HG03280 (cell line): ENCODE measurements at regions not wholly inside any gene's neighbourhood (a gene's known extent, or its start where the extent isn't known, plus 50 kb on each side); places are given as distances from the start of the nearest gene placed in this dataset.

Experiments used
- ATAC-seq: cut with Tn5 transposase; IDR thresholded peaks from one replicate; pipeline ENCODE4 v1.9.1; 2021; ENCODE audit warnings: mild to moderate bottlenecking, moderate library complexity; ENCODE audit not compliant: unreplicated experiment

DNA sequence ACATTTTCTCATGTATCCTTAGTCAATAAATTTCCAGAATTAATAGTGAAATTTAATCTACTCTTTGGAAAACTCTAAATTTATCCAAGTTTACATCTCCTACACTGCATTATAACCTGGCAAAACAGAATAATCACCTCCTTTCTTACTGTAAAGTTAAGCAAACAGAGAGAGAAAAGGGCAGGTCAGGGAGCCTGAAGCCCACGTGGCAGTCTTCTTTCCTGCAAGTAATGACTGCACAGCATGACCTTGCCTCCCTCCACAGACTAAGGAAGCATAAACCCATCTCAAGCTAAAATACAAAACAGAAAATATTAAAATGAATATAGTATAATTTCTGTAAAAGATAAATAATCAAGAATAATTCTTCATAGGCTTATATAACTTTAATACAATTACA lies 1153.0 kb downstream of the C4orf33 start:
- no peak for ATAC-seq

DNA sequence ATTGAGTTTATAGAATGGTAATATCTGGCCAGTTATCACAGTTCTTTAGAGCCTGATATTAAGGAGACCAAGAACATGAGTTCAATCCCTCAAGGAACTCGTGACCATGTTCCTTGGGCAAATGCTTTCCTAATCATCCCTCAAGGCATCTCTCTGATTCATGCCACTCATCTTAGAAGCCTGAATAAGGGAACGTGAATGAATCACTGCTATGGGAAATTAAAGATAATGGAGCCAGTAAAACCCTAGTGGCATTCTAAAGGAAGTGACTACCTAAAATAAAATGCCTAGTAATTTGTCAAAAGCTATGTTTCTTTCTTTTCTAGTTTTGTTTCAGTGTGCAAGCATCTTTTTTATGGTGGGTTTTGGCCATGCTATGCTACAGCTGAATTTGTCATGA lies 1161.3 kb downstream of the C4orf33 start:
- no peak for ATAC-seq

DNA sequence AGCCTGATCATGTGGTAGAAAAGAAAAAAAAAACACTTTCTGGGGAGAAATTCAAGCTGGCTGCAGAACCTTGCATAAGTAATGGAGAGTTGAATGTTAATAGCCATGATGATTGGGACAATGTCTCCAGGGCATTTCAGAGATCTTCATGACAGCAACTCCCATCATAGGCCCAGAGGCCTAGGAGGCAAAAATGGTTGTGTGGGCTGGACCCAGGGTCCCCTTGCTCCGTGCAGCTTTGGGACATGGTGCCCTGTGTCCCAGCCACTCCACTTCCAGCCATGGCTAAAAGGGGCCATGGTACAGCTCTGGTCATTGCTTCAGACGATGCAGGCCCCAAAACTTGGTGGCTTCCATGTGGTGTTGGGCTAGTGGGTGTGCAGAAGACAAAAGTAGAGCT lies 1170.9 kb downstream of the C4orf33 start:
- ATAC-seq: no peak

DNA sequence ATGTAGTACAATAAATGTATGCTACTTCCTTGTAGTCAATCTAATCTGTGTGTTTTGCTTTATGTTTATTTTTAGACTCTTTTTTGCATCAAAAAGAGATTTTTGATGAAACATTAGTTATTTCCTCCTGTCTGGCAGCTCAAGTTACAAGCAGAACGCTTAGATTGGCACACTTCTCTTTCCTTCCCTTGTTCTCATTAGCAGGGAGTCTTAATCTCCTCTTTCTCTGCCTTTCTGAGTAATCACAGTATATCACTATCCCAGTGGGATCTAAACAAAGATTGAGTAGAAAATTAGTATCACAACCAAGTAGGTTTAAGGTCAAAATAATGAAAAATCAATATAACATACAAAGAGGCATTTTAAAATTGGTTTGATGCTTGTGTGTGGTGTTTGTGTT lies 1192.6 kb downstream of the C4orf33 start:
- ATAC-seq: no peak

DNA sequence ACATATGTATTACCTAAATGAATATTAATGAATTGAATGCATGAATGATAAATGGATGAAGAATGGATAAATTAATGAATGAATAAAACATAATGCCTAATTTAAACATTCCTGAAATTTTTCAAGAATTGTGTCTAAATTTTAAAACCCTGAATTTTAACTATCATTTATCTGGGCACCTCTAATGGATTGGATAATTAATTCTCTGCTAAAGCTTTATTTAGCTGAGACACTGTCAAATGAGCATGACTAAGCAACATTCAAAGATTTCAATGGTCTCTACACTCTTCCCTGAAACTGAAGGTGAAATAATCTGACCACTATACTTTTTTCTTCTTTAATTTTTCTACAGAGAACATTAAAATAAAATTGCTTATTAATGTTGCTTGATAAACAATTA lies 1197.7 kb downstream of the C4orf33 start:
- no peak for ATAC-seq

DNA sequence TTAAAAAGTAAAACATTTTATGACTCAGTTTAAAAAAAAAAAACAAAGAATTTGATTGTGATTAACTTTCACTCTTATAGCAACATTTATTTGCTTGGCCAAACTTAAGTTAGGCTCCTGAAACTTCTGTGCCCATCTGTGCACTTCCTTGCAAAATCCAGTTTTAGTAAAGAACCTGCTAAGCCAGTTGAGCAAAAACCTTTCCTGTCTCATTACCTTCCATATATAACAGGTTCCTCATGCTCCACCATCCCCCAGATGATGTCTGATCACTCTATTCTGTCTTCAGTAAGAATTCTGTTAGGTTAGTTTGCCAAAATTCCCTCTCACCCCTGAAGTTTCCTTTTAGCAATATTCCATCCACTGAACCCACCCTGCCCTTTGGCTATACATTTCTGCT lies 1200.5 kb downstream of the C4orf33 start:
- no peak for ATAC-seq

DNA sequence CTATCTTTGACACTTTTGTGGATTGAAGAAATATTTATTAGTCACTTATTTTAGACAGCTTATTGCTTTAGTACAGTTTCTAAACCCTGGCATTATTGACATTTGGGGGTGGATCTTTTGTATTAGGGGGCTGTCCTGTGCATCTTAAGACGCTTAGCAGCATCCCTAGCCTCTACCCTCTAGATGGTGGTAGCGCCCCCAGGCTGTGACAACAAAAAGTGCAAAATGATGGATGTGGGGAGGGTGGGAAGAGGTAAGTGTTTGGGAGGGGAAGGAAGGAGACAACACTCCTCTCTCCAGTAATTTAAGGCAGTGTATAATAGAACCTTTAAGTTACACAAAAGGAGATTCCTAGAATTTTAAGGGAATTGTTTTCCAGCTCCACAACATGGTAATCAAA lies 1210.6 kb downstream of the C4orf33 start:
- ATAC-seq: no peak

DNA sequence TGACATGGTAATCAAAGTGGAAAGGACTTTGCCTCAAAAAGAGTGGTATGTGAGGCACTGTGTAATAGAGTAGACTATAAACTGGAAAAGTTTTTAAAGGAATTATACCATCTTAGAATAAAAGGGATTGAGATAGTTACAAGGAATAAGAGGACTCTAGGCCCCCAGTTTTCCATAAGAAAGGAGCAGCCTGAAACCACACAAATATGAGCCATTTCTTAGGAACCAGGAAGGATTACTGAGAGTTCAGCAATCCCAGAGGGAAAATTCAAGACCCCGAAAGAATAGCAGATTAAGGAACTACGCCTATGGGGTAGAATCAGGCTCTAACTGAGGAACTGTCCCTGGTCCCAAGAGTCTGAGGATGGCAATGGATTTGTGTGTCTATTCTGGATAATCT lies 1213.3 kb downstream of the C4orf33 start:
- no peak for ATAC-seq

DNA sequence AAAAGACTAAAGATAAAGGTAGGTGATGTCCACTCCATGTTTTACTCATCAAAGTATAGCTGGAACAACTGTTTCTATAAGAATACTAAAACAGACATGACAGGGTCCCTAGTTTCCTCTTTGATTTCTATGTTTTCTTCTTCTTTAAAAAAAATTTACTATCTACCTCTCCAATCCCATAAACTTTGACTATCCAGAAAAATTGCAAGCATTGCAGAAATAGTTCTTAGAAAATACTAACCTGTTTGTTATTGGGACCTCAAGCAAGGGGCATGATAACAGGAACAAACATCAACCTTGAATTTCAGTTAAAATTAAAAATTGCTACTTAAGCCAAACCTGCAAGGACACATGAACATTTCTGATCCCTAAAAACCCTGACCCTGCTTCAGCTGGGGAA lies 1226.5 kb downstream of the C4orf33 start:
- no peak for ATAC-seq

DNA sequence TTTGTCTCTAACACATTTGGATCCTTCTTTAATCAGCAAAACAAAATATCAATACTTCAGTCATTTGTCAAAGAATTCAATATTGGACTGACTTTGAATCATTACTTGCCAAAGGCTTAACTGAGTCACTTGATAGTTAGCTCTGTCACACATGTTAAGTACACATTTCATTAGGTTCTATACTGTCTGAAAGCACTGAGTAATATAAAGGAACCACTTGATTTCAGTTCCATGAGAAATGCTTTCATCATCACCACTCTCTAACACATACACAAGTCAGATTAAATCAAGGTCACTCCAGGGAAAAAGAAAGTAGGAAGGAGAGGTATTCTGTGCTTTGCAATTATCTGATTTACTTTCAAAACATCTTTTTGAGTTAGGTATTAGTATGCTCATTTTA lies 1233.1 kb downstream of the C4orf33 start:
- no peak for ATAC-seq

DNA sequence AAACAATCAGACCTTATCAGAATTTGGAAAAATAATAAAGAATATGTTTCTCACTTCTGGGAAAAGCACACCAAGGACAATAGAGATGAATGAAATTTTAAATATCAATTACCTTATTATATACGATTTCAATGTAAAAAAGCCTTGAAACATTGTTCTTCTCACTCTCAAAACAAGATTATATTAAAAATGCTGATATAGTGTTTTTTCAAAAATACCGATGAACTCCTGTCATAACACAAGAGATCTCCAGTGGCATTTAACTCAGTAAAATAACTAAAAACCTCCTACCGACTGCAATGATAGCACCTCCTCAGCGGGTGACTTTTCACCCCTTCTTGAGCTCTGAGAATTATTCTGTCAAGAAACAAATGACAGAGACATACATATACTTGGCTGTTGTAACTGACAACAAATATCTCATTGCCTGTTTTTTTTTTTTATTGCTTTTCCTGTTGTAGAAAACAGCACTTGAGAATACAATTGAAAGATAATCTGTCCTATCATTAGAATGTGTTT lies 1237.3 kb downstream of the C4orf33 start:
- ATAC-seq: no peak

DNA sequence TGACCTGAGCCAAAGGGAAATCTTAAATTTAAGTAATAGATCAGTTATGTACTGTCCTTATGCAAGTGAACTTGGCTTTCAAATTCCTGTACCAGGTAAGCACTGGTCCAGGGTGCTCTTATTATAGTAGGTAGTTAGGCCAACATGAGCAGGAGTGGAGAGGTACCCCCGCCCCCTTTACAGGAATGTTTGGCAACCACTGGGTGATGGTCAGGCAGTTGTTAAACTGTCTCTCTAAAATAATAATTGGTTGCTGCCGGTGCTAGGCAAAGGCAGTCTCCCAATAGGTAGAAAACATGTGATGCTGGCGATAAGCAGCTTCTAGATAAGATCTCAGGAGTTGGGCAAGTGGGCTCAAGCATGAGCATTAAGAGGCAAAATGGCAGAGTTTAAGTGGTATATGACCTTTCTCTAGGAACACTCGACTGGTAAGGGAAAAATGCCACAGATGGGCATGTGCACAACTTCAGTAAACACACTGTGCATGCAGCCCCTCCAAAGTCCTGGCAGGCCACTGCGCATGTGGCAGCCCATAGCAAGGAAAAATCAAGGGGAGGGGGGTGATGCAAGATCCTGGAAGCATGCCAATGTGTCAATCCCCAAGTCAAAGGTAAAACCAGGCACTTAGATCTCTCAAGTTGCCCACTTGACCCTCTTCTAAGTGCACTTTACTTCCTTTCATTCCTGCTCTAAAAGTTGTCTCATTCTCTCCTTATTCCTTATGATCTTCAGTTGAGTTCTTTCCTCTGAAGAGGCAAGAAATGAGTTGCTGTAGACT lies 1239.7 kb downstream of the C4orf33 start:
- no peak for ATAC-seq

DNA sequence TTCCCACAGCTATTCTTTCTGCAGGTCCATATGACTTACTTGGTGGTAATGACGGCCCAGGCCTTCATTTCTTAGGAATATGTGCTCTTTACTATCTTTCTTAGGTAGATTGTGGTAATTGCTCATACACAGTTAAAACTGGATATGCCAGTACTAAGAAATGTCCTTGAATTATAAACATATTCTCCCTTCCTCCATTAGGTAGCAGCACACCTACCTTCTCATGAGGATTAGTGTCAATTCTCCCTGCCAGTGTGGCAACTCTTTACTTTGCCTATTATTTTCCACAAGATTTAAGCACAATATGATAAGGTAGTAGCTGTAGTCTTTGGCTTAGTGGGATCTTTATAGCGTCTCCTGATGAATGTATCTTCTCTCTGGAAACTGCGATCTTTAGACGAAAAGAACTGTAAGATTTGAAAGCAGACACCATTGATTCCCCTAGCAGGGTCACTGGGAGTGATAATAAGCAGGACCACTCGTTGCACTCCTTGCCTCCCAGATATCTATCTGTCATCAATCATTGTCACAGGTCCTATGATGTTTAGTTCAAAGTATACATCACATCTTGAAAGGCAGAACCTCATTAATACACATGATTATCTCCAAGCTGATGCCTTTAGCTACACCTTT lies 1240.7 kb downstream of the C4orf33 start:
- peak; percentile 77 for ATAC-seq

DNA sequence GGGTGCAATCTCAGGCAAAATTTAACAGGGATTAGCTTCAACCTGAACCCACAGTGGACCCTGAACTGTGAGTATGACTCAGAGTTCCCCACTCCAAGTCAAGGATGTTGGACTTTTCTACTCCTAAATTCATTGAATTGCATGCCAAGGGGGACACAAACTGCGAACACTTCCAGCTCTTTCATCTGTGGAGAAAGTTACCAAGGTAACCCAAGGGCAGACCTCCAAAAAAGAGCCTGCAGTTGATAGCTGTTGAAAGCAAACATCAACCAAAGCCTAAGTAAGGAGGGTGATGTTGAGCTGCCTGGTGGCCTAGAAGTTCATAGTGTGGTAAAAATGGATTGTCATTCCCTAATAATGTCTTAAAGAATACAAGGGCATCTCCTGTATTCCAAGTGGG lies 1242.9 kb downstream of the C4orf33 start:
- no peak for ATAC-seq

DNA sequence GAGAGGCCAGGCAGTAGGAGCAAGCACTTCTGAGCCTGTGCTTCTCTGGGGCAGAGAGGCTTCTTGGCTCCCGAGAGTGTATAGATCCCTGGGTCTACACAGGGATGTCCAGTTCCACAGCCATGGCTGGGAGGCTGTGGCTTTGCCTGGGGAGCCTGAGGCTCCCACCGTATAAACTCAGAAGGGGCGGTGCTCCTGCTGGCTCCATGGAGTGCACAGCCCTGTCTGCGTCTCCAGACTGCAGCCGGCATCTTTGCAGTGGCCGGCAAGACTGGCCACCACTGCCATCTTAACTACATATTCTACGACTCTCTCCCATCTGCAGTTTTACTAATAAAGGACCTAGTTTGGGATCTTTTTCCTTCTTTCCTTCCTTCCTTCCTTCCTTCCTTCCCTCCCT lies 1253.8 kb downstream of the C4orf33 start:
- ATAC-seq: no peak

DNA sequence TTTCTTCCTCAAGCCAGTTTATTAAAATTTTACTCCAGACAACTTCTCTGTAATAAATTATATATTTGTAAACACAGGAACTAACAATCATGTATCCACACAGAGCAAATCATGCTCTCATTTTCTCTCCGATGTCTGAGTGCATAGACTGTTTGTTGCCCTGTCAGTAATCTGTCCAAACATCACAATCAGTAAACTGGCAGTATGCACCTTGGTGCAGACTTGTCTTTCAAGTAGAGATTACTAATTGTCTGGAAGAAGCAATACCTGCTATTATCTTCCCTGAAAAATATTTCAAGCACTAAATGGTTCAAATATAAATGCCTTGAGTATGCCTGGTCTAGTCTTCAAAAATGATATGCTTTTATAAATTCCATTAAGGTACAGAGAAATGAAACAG lies 1260.9 kb downstream of the C4orf33 start:
- no peak for ATAC-seq

DNA sequence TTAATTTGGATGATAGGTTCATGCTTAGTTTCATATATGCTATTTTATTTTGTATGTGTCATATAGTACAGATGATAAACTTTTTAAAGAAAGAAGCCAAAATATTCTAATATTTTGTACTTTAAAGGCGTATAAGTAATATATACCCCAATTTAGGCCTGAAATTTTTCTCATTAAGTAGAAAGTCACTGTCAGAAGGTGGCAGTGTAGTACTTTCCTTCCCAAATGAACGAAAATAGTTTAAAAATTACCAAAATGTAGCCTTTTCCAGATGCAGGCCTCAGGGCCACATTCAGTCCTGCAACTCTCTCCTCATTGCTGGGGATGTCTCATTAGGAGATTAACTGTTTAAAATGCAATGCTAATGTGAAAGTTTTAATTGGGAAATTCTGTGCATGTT lies 1263.6 kb downstream of the C4orf33 start:
- ATAC-seq: no peak

DNA sequence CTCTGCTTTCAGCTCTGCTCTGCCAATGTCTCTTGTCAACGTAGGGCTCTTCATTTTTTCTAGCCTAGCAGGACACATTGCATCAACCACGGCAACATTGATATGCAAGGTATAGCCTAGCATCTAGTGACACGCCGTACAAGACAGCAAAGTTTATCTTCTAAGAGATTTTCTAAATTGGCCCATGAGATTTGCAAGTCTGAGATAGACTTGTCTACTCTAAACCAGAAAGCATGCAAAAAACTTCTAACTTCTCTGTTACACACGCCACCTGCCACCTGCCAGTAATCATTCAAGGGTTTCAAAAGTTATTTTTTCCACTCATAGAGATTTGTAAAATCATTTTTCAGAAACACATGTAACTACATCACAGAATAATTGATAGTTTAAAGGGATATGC lies 1265.7 kb downstream of the C4orf33 start:
- no peak for ATAC-seq

DNA sequence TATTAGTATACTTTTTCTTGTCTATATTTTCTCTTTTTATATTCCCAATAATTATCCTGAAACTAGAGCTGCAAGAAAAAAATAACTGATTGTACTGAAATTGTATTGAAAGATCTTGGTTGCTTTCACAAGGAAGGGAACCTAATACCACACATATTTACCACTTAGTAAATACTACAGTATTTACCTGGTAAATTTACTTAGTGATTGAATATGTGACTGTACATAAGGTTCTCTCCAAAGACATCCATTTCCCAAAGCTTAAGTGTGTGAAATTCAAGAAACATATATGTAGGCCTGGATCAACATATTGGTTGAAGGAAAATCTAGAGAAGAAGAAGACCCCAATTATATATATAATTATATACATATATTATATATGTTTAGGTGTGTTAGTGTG lies 1272.7 kb downstream of the C4orf33 start:
- ATAC-seq: no peak

DNA sequence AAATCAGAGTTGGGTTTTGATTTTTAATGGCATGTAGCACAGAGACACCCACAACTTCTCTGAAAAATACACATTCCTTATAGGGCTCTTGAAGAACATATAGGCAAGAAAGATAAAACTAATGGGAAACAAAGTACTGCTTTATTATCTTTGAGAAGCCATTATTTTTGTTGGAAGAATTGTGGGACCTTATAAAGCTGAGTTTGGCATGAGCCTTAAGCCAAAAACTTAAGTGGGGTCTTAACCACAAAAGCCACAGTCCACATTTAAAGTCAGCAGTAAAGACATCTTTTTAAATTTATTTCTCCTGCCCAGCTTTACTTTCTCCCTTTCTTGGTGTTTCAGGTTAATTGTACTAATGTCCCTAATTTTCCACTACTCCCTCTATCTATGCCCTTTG lies 1297.3 kb downstream of the C4orf33 start:
- no peak for ATAC-seq

DNA sequence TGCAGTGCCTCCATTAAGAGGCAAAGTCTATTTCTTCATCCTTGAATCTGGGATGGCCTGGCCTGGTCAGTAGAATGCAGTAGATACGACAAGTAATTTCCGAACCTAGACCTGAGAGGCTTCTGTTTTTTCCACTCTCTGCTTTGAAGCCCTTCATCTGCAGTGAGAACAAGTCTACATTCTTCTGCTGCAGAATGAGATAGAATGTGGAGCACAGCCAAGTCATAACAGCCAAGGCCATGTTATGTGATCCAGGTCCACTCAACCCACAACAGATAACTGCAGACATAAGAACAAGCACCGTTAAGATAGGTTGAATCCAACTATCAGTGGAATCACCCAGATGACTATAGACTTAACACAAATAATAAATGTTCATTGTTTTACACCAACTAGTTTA lies 1297.7 kb downstream of the C4orf33 start:
- ATAC-seq: no peak

DNA sequence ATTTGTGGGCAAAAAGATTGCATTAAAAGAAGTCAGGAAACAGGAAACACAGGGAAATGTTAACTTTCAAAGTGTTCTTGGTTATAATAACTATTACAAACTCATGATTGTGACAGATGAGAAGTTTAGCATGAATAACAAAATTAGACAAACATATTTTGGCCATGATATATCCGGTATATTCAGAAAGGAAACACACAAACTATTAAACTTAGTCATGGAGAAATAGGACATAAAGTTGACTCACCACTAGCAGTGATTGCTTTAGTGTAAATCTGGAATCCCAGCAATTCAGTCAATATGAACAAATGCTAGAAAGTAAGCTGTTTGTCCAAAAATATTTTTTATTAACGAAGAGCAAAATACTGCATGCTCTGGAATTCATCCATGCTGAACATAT lies 1299.9 kb downstream of the C4orf33 start:
- no peak for ATAC-seq

DNA sequence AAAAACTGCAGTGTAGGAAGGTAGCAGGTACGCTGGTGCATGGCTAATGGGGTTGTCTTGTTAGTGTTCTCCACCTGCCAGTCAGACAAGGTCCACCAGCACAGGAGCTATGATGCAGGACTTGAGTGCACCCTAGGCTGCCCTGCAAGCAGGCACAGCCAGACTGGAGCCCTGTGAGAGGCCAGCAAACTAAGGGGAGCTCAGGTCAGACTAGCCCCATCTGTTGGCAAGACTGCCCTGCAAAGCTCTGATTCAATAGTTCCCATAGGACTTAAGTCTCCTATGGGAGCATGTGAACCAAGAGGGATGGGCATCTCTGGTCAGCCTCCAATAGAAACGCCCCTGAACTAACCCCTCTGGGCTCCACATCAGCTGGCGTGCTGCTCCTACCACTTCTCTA lies 1307.3 kb downstream of the C4orf33 start:
- ATAC-seq: no peak
